Kidney (tissue), 13 donors: ENCODE measurements at regions not wholly inside any gene's neighbourhood (a gene's known extent, or its start where the extent isn't known, plus 50 kb on each side); places are given as distances from the start of the nearest gene placed in this dataset.
A peak's percentile ranks its signal among the peaks of the same experiment; 100 is the strongest.

ENCODE experiments used
- DNase-seq, 5 donors: peaks; one replicate each; pipeline ENCODE4 v3.0.0-alpha.2; 2013 to 2020
- FAIRE-seq: peaks from 2 replicates; lab custom pipeline; 2012; peaks lifted over from hg19 to GRCh38; lab: Jason Lieb, UNC
- H3K27ac ChIP-seq, 2 donors: one replicate each; pipeline ENCODE4 v1.7.0; 2013; ENCODE audit warnings: low read depth in 2 of 2, low read length in 2 of 2, inconsistent platforms in 1 of 2
- H3K27me3 ChIP-seq: one replicate; pipeline ENCODE4 v1.7.1; 2013; ENCODE audit warnings: low read length, inconsistent platforms; ENCODE audit not compliant: control insufficient read depth, insufficient read depth
- H3K36me3 ChIP-seq, 3 donors: one replicate each; pipeline versions ENCODE4 v1.7.0 to v1.7.1; 2013; ENCODE audit warnings: low read length in 3 of 3, control low read depth in 1 of 3, inconsistent platforms in 1 of 3; ENCODE audit not compliant: insufficient read depth in 3 of 3, control insufficient read depth in 2 of 3
- H3K4me1 ChIP-seq, 3 donors: one replicate each; pipeline versions ENCODE4 v1.7.0 to v1.7.1; 2013; ENCODE audit warnings: low read length in 3 of 3, inconsistent platforms in 1 of 3, low read depth in 1 of 3; ENCODE audit not compliant: control insufficient read depth in 2 of 3, insufficient read depth in 2 of 3
- H3K4me3 ChIP-seq, 3 donors: one replicate each; pipeline versions ENCODE4 v1.7.0 to v1.8.1; 2013; ENCODE audit warnings: low read length in 3 of 3, control low read depth in 1 of 3, inconsistent platforms in 1 of 3
- H3K9ac ChIP-seq, 3 donors: one replicate each; pipeline versions ENCODE4 v1.7.0 to v1.7.1; 2013; ENCODE audit warnings: low read length in 3 of 3, control low read depth in 1 of 3, inconsistent platforms in 1 of 3
- H3K9me3 ChIP-seq, 3 donors: one replicate each; pipeline versions ENCODE4 v1.7.0 to v1.7.1; 2013; ENCODE audit warnings: low read length in 3 of 3, control low read depth in 1 of 3, inconsistent platforms in 1 of 3; ENCODE audit not compliant: control insufficient read depth in 2 of 3, insufficient read depth in 1 of 3
- CTCF ChIP-seq: IDR thresholded peaks from 3 replicates; pipeline ENCODE4 v1.5.1; 2012; ENCODE audit warnings: mild to moderate bottlenecking, moderate library complexity, borderline replicate concordance; ENCODE audit not compliant: insufficient read depth; ENCODE audit errors: extremely low read depth
- intact Hi-C: fragments of 100-400 bp; cut with DNase I; formaldehyde crosslinking; loops from one replicate; pipeline ENCODE4 v1.11.1; 2022
- donor health status: control.
- donor health status: control.
- donor health status: control.
- donor health status: control.
- donor health status: control.
- donor health status: DM: yes; HTN: yes; CAD: no.
- donor health status: Normal renal cell carcinoma (clear cell type).

- H3K9me3 ChIP-seq, result no peaks in the 10 kb centered on the region
- FAIRE-seq (no peak), DNase-seq (no peak)
- no peaks in the 10 kb centered on the region for H3K27me3 ChIP-seq
- H3K27ac ChIP-seq, result no peak overlapping the region
- no peak for TF ChIP-seq CTCF
- H3K4me1 ChIP-seq, result no peaks in the 10 kb centered on the region
- no peak overlapping the region for H3K9ac ChIP-seq
- H3K4me3 ChIP-seq, result no peak overlapping the region
- H3K36me3 ChIP-seq, result no peaks in the 10 kb centered on the region
- intact Hi-C loops, result no loop called here
These were observed 190.3 kb upstream of the TAB2 start for GRCh38 chr6:149127212-149127611.

GRCh38 chr6:149128489-149129145 is 188.9 kb upstream of the TAB2 start:
- no peaks in the 10 kb centered on the region for H3K36me3 ChIP-seq
- intact Hi-C loops, result no loop called here
- H3K4me1 ChIP-seq, result no peaks in the 10 kb centered on the region
- FAIRE-seq, result no peak
- no peak overlapping the region for H3K4me3 ChIP-seq
- H3K27ac ChIP-seq, result no peak overlapping the region
- DNase-seq, result no peak
- no peaks in the 10 kb centered on the region for H3K9me3 ChIP-seq
- no peak overlapping the region for H3K9ac ChIP-seq
- no peaks in the 10 kb centered on the region for H3K27me3 ChIP-seq
- no peak for TF ChIP-seq CTCF

GRCh38 chr6:149129371-149130077 is 188.0 kb upstream of the TAB2 start:
- FAIRE-seq (no peak), DNase-seq (peak in 1 of 5 donors; percentile 14)
- no peak overlapping the region for H3K9ac ChIP-seq
- H3K9me3 ChIP-seq, result no peaks in the 10 kb centered on the region
- H3K4me1 ChIP-seq, result no peaks in the 10 kb centered on the region
- H3K27ac ChIP-seq, result no peak overlapping the region
- H3K36me3 ChIP-seq, result no peaks in the 10 kb centered on the region
- intact Hi-C loops, result no loop called here
- no peak for TF ChIP-seq CTCF
- H3K27me3 ChIP-seq, result no peaks in the 10 kb centered on the region
- no peak overlapping the region for H3K4me3 ChIP-seq
